HL-60 (cell line): ENCODE measurements at regions not wholly inside any gene's neighbourhood (a gene's known extent, or its start where the extent isn't known, plus 50 kb on each side); places are given as distances from the start of the nearest gene placed in this dataset.

Experiments used
- DNase-seq, 2 experiments: peaks; one replicate each; pipeline ENCODE4 v3.0.0-alpha.2; 2010 to 2020; ENCODE audit warnings: low read depth in 1 of 2, low spot score in 1 of 2
- H3K27ac ChIP-seq: fragments of 250-450 bp; sonication (Bioruptor Pico); replicated peaks from 2 replicates; pipeline ENCODE4 v1.5.1; 2020; ENCODE audit warnings: mild to moderate bottlenecking, moderate library complexity
- H3K27me3 ChIP-seq: fragments of 250-450 bp; sonication (Bioruptor Pico); 2 replicates; pipeline ENCODE4 v1.5.1; 2021; ENCODE audit warnings: mild to moderate bottlenecking, moderate library complexity; ENCODE audit not compliant: insufficient read depth, poor library complexity, severe bottlenecking
- H3K4me3 ChIP-seq: replicated peaks from 2 replicates; pipeline ENCODE4 v1.5.1; 2011; ENCODE audit warnings: mild to moderate bottlenecking, control low read depth, low read length; ENCODE audit not compliant: insufficient read depth
- GABPA ChIP-seq: IDR thresholded peaks from 2 replicates; pipeline ENCODE4 v1.6.1; 2012; ENCODE audit warnings: low read depth
- POLR2AphosphoS5 ChIP-seq: IDR thresholded peaks from 2 replicates; pipeline ENCODE4 v1.6.1; 2012; ENCODE audit warnings: low read depth
- SPI1 ChIP-seq: IDR thresholded peaks from 2 replicates; pipeline ENCODE4 v1.6.1; 2012; ENCODE audit warnings: low read depth, mild to moderate bottlenecking, borderline replicate concordance
- TF ChIP-seq, protein P1 (sequence below): IDR thresholded peaks from one replicate; pipeline ENCODE4 v1.5.1; 2011; ENCODE audit warnings: low read length, control low read depth, inconsistent platforms; ENCODE audit not compliant: insufficient read depth
- TF ChIP-seq, protein P2 (sequence below): IDR thresholded peaks from 2 replicates; pipeline ENCODE4 v1.6.1; 2012; ENCODE audit warnings: low read depth; ENCODE audit not compliant: insufficient replicate concordance

DNA sequence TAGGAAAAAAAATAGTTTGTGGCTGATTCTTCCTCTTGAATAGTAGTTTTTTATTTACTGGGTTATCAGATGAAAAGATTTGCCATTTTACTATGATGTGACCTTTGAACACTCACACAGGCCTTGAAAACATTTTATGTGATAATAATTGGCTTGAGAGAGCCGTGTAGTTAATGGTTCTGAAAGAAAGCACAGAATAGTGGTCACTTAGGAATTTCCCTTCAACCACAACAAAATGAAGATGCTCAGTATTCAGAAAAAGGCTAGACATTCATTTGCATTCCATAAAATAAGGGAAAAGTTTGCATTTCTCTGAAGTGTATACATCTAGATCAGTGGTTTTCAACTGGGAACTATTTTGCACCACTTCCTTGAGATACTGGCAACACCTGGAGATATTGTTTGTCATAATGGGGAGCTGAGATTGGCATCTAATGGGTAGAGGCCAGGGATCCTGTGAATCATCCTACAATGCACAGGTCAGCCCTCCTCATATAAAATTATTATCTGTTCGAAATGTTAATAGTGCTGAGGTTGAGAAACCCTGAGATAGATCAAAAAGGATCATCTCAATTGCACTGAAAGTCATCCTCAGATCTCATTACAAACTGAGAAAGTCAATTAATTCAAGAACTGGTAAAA lies 446.4 kb upstream of the CCNG1 start:
- Histone ChIP-seq H3K27me3 (no peaks in the 10 kb centered on the region), H3K27ac (no peak overlapping the region), H3K4me3 (no peak overlapping the region)
- TF ChIP-seq, protein P1, sequence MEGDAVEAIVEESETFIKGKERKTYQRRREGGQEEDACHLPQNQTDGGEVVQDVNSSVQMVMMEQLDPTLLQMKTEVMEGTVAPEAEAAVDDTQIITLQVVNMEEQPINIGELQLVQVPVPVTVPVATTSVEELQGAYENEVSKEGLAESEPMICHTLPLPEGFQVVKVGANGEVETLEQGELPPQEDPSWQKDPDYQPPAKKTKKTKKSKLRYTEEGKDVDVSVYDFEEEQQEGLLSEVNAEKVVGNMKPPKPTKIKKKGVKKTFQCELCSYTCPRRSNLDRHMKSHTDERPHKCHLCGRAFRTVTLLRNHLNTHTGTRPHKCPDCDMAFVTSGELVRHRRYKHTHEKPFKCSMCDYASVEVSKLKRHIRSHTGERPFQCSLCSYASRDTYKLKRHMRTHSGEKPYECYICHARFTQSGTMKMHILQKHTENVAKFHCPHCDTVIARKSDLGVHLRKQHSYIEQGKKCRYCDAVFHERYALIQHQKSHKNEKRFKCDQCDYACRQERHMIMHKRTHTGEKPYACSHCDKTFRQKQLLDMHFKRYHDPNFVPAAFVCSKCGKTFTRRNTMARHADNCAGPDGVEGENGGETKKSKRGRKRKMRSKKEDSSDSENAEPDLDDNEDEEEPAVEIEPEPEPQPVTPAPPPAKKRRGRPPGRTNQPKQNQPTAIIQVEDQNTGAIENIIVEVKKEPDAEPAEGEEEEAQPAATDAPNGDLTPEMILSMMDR = no peak
- TF ChIP-seq POLR2AphosphoS5 = no peak
- TF ChIP-seq, protein P2, sequence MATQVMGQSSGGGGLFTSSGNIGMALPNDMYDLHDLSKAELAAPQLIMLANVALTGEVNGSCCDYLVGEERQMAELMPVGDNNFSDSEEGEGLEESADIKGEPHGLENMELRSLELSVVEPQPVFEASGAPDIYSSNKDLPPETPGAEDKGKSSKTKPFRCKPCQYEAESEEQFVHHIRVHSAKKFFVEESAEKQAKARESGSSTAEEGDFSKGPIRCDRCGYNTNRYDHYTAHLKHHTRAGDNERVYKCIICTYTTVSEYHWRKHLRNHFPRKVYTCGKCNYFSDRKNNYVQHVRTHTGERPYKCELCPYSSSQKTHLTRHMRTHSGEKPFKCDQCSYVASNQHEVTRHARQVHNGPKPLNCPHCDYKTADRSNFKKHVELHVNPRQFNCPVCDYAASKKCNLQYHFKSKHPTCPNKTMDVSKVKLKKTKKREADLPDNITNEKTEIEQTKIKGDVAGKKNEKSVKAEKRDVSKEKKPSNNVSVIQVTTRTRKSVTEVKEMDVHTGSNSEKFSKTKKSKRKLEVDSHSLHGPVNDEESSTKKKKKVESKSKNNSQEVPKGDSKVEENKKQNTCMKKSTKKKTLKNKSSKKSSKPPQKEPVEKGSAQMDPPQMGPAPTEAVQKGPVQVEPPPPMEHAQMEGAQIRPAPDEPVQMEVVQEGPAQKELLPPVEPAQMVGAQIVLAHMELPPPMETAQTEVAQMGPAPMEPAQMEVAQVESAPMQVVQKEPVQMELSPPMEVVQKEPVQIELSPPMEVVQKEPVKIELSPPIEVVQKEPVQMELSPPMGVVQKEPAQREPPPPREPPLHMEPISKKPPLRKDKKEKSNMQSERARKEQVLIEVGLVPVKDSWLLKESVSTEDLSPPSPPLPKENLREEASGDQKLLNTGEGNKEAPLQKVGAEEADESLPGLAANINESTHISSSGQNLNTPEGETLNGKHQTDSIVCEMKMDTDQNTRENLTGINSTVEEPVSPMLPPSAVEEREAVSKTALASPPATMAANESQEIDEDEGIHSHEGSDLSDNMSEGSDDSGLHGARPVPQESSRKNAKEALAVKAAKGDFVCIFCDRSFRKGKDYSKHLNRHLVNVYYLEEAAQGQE = no peak
- TF ChIP-seq GABPA = no peak
- no peak for TF ChIP-seq SPI1
- DNase-seq = no peak

DNA sequence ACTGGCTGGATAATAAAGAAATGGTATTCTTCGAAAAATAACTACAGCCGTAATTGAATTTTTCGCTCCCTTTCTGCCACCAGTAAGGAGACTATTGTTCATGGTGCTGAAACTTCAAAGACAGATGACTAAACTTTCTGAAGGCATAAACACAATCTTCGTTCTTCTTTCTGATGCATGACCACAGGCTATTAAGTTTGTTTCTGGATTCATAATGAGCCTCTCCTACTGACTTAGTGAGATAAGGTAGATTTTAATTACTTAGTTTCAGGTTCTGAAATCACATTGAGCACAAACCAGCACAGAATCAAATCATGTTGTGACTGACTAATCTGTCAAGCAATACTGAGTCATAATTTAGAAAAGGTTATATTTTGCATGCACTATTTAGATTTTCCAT lies 441.8 kb upstream of the CCNG1 start:
- Histone ChIP-seq H3K27me3 (no peaks in the 10 kb centered on the region), H3K4me3 (no peak overlapping the region), H3K27ac (no peak overlapping the region)
- DNase-seq = no peak
- TF ChIP-seq SPI1 (no peak), GABPA (no peak), POLR2AphosphoS5 (no peak)
- TF ChIP-seq, protein P2 = no peak

GRCh38 chr5:162996053-162996452 lies 441.3 kb upstream of the CCNG1 start:
- DNase-seq = no peak
- H3K27me3 ChIP-seq = no peaks in the 10 kb centered on the region
- H3K4me3 ChIP-seq = no peak overlapping the region
- TF ChIP-seq, protein P1 = no peak
- TF ChIP-seq SPI1 (no peak), POLR2AphosphoS5 (no peak), GABPA (no peak)
- TF ChIP-seq, protein P2 = no peak
- H3K27ac ChIP-seq = no peak overlapping the region

- no peak overlapping the region for H3K4me3 ChIP-seq
- H3K27me3 ChIP-seq = no peaks in the 10 kb centered on the region
- no peak for DNase-seq
- TF ChIP-seq, protein P2 = no peak
- no peak for TF ChIP-seq POLR2AphosphoS5
- no peak for TF ChIP-seq SPI1
- no peak for TF ChIP-seq GABPA
- TF ChIP-seq, protein P1 = no peak
- H3K27ac ChIP-seq = no peak overlapping the region
Measured at GRCh38 chr5:163005949-163006348, 431.4 kb upstream of the CCNG1 start.
